H1 (cell line): ENCODE measurements at regions not wholly inside any gene's neighbourhood (a gene's known extent, or its start where the extent isn't known, plus 50 kb on each side); places are given as distances from the start of the nearest gene placed in this dataset.

ENCODE experiments used
- CTCF ChIA-PET: fragments of 300-600 bp; sonication (Branson Sonifier 250); formaldehyde crosslinking; loops from one replicate; lab custom pipeline; 2021; ENCODE audit not compliant: partially characterized antibody; lab: Charles Lee
- POLR2A ChIA-PET: fragments of 300-600 bp; sonication (Branson Sonifier 250); formaldehyde crosslinking; loops from one replicate; lab custom pipeline; 2021; ENCODE audit warnings: inconsistent platforms; ENCODE audit not compliant: partially characterized antibody; lab: Charles Lee
- DNase-seq, 2 experiments: peaks; one replicate each; pipeline versions ENCODE4 v3.0.0 to v3.0.0-alpha.2; 2010 to 2022; ENCODE audit warnings: low spot score in 2 of 2, low read depth in 1 of 2, mixed read lengths in 1 of 2
- FAIRE-seq: peaks from 2 replicates; lab custom pipeline; 2011; peaks lifted over from hg19 to GRCh38; lab: Jason Lieb, UNC
- H2AFZ ChIP-seq: 2 replicates; pipeline ENCODE4 v1.8.1; 2012; ENCODE audit warnings: low read length, inconsistent platforms
- H2AK5ac ChIP-seq: 2 replicates; pipeline ENCODE4 v1.6.1; 2013; ENCODE audit warnings: low read depth, low read length
- H2BK120ac ChIP-seq: replicated peaks from 2 replicates; pipeline ENCODE3; 2013; ENCODE audit warnings: low read depth, low read length, inconsistent platforms
- H2BK12ac ChIP-seq: 2 replicates; pipeline ENCODE4 v1.6.1; 2013; ENCODE audit warnings: low read depth, low read length
- H2BK15ac ChIP-seq: 2 replicates; pipeline ENCODE4 v1.6.1; 2013; ENCODE audit warnings: low read length
- H2BK20ac ChIP-seq: 2 replicates; pipeline ENCODE4 v1.6.1; 2013; ENCODE audit warnings: low read length
- H2BK5ac ChIP-seq: 2 replicates; pipeline ENCODE4 v1.6.1; 2013; ENCODE audit warnings: low read depth, low read length
- H3K14ac ChIP-seq: 2 replicates; pipeline ENCODE4 v1.6.1; 2013; ENCODE audit warnings: inconsistent platforms; ENCODE audit not compliant: insufficient read length
- H3K18ac ChIP-seq: 2 replicates; pipeline ENCODE4 v1.6.1; 2013; ENCODE audit warnings: low read length; ENCODE audit errors: extremely low read depth
- H3K23ac ChIP-seq: 2 replicates; pipeline ENCODE4 v1.6.1; 2013; ENCODE audit warnings: inconsistent platforms; ENCODE audit not compliant: insufficient read length
- H3K23me2 ChIP-seq: 2 replicates; pipeline ENCODE4 v1.6.1; 2013; ENCODE audit warnings: low read depth, low read length
- H3K27ac ChIP-seq: 2 replicates; pipeline ENCODE4 v1.6.1; 2011; ENCODE audit warnings: low read depth, low read length, inconsistent platforms
- H3K27me3 ChIP-seq, 4 experiments: replicated peaks in 1 of 4; 1 replicate in 1 of 4; 2 replicates in 3 of 4; pipeline versions ENCODE4 v1.6.1 to v1.8.1; 2011 to 2013; ENCODE audit warnings: low read length in 3 of 4, mild to moderate bottlenecking in 3 of 4, inconsistent platforms in 2 of 4, mixed read lengths in 2 of 4, moderate library complexity in 1 of 4; ENCODE audit not compliant: control insufficient read depth in 3 of 4, insufficient read depth in 3 of 4; ENCODE audit errors: extremely low read depth in 1 of 4
- H3K36me3 ChIP-seq, 4 experiments: 2 replicates each; pipeline versions ENCODE4 v1.6.1 to v1.8.1; 2011 to 2013; ENCODE audit warnings: mild to moderate bottlenecking in 4 of 4, low read length in 3 of 4, moderate library complexity in 2 of 4, control low read depth in 1 of 4, inconsistent platforms in 1 of 4; ENCODE audit not compliant: insufficient read depth in 4 of 4, control insufficient read depth in 2 of 4
- H3K4ac ChIP-seq: replicated peaks from 2 replicates; pipeline ENCODE3; 2013; ENCODE audit warnings: low read length, low read depth, mixed read lengths, inconsistent platforms; ENCODE audit not compliant: insufficient read length
- H3K4me1 ChIP-seq, 4 experiments: replicated peaks in 1 of 4; 1 replicate in 1 of 4; 2 replicates in 3 of 4; pipeline versions ENCODE4 v1.6.1 to v1.8.1; 2011 to 2013; ENCODE audit warnings: low read length in 3 of 4, inconsistent platforms in 2 of 4, mixed read lengths in 1 of 4; ENCODE audit not compliant: insufficient read depth in 4 of 4, control insufficient read depth in 3 of 4
- H3K4me2 ChIP-seq, 2 experiments: 2 replicates each; pipeline versions ENCODE4 v1.6.1 to v1.8.1; 2011 to 2013; ENCODE audit warnings: low read depth in 2 of 2, low read length in 2 of 2, control low read depth in 1 of 2, inconsistent platforms in 1 of 2, mild to moderate bottlenecking in 1 of 2; ENCODE audit not compliant: insufficient read depth in 1 of 2
- H3K4me3 ChIP-seq, 4 experiments: fragments of 200-600, 300-600 bp in 1 of 4; sonication (generic), shearing (Covaris generic), sonication (Bioruptor Twin) in 1 of 4; 2 replicates each; pipeline versions ENCODE4 v1.5.1 to v1.8.1; 2011 to 2016; ENCODE audit warnings: low read length in 4 of 4, low read depth in 3 of 4, control low read depth in 2 of 4, inconsistent platforms in 2 of 4, mild to moderate bottlenecking in 2 of 4, mixed read lengths in 1 of 4, moderate library complexity in 1 of 4; ENCODE audit not compliant: insufficient read depth in 2 of 4; ENCODE audit errors: extremely low read depth in 1 of 4
- H3K56ac ChIP-seq: replicated peaks from 2 replicates; pipeline ENCODE3; 2013; ENCODE audit warnings: low read depth, mild to moderate bottlenecking, mixed read lengths, low read length, inconsistent platforms; ENCODE audit not compliant: insufficient read length
- H3K79me1 ChIP-seq: 2 replicates; pipeline ENCODE4 v1.6.1; 2013; ENCODE audit warnings: low read depth, low read length, control low read depth
- H3K79me2 ChIP-seq, 2 experiments: 2 replicates each; pipeline versions ENCODE4 v1.6.1 to v1.8.1; 2012 to 2013; ENCODE audit warnings: low read length in 2 of 2, mild to moderate bottlenecking in 2 of 2, inconsistent platforms in 1 of 2; ENCODE audit not compliant: insufficient read depth in 2 of 2, control insufficient read depth in 1 of 2
- H3K9ac ChIP-seq, 4 experiments: replicated peaks in 1 of 4; 1 replicate in 1 of 4; 2 replicates in 3 of 4; pipeline versions ENCODE4 v1.6.1 to v1.8.1; 2011 to 2013; ENCODE audit warnings: low read depth in 3 of 4, low read length in 3 of 4, control low read depth in 2 of 4, mild to moderate bottlenecking in 2 of 4, moderate library complexity in 2 of 4, inconsistent platforms in 1 of 4; ENCODE audit errors: extremely low read depth in 1 of 4
- H3K9me3 ChIP-seq, 2 experiments: 2 replicates each; pipeline versions ENCODE4 v1.6.1 to v1.8.1; 2012 to 2013; ENCODE audit warnings: mild to moderate bottlenecking in 2 of 2, moderate library complexity in 2 of 2, control low read depth in 1 of 2, inconsistent platforms in 1 of 2, low read depth in 1 of 2, low read length in 1 of 2, mixed read lengths in 1 of 2; ENCODE audit not compliant: insufficient read depth in 2 of 2
- H4K20me1 ChIP-seq, 2 experiments: replicated peaks in 1 of 2; 2 replicates each; pipeline versions ENCODE3 to v1.8.1; 2011 to 2013; ENCODE audit warnings: inconsistent platforms in 2 of 2, low read length in 2 of 2, mild to moderate bottlenecking in 1 of 2; ENCODE audit not compliant: insufficient read depth in 2 of 2, control insufficient read depth in 1 of 2
- H4K5ac ChIP-seq: 2 replicates; pipeline ENCODE4 v1.6.1; 2013; ENCODE audit warnings: low read length, low read depth, mixed read lengths, inconsistent platforms; ENCODE audit not compliant: insufficient read length
- H4K8ac ChIP-seq: 2 replicates; pipeline ENCODE4 v1.8.0; 2013; ENCODE audit warnings: mild to moderate bottlenecking, moderate library complexity, low read length, inconsistent platforms; ENCODE audit not compliant: insufficient read depth; ENCODE audit errors: extremely low read depth
- H4K91ac ChIP-seq: replicated peaks from 2 replicates; pipeline ENCODE3; 2013; ENCODE audit warnings: low read length, mixed read lengths, inconsistent platforms; ENCODE audit not compliant: insufficient read length
- CTBP2 ChIP-seq: IDR thresholded peaks from 2 replicates; pipeline ENCODE4 v1.7.0; 2011; ENCODE audit warnings: borderline replicate concordance, mild to moderate bottlenecking, moderate library complexity, mixed read lengths, low read length; ENCODE audit not compliant: insufficient read depth, insufficient read length
- NRF1 ChIP-seq: IDR thresholded peaks from 2 replicates; pipeline ENCODE4 v1.6.1; 2011; ENCODE audit warnings: mild to moderate bottlenecking, low read depth, low read length, improper control_type of control experiment
- PHF8 ChIP-seq: fragments of 200-600 bp; sonication (generic); conservative IDR thresholded peaks from 2 replicates; pipeline ENCODE4 v1.7.1; 2012; ENCODE audit warnings: low read depth, mild to moderate bottlenecking, inconsistent platforms, low read length, moderate library complexity
- POU5F1 ChIP-seq: IDR thresholded peaks from 2 replicates; pipeline ENCODE4 v1.6.1; 2011; ENCODE audit warnings: low read depth, mild to moderate bottlenecking, low read length, moderate library complexity
- RXRA ChIP-seq: IDR thresholded peaks from 2 replicates; pipeline ENCODE4 v1.6.1; 2011; ENCODE audit warnings: low read depth, mild to moderate bottlenecking, low read length, moderate library complexity; ENCODE audit not compliant: insufficient read depth
- SIN3A ChIP-seq, 2 experiments: IDR thresholded peaks in 1 of 2; conservative IDR thresholded peaks in 1 of 2; 2 replicates each; pipeline ENCODE4 v1.6.1; 2011 to 2012; ENCODE audit warnings: low read length in 2 of 2, improper control_type of control experiment in 1 of 2, low read depth in 1 of 2, mild to moderate bottlenecking in 1 of 2
- YY1 ChIP-seq: IDR thresholded peaks from 2 replicates; pipeline ENCODE4 v1.6.1; 2011; ENCODE audit warnings: low read depth, mild to moderate bottlenecking, low read length
- ZNF274 ChIP-seq: IDR thresholded peaks from 2 replicates; pipeline ENCODE4 v1.7.0; 2012; ENCODE audit warnings: low read length, borderline replicate concordance; ENCODE audit errors: extremely low read depth
- WGBS, 2 experiments: shearing (Covaris generic) in 1 of 2; methylation state at CpG; one replicate each; pipeline versions ENCODE4 v1.1.6 to v1.1.7; 2013 to 2015; ENCODE audit warnings: low lambda C conversion rate in 2 of 2, mixed read lengths in 2 of 2, inconsistent platforms in 1 of 2, low coverage in 1 of 2, missing lambda C conversion rate in 1 of 2; ENCODE audit not compliant: insufficient replicate concordance in 2 of 2, insufficient coverage in 1 of 2, insufficient read length in 1 of 2; ENCODE audit errors: extremely low coverage in 1 of 2, missing lambda C conversion rate in 1 of 2; 5-methylcytosine and 5-hydroxymethylcytosine counted together
- TF ChIP-seq, protein P1 (sequence below): IDR thresholded peaks from 2 replicates; pipeline ENCODE4 v1.6.1; 2012; ENCODE audit warnings: inconsistent platforms
- TF ChIP-seq, protein P2 (sequence below): IDR thresholded peaks from 2 replicates; pipeline ENCODE4 v1.6.1; 2011; ENCODE audit warnings: low read length, improper control_type of control experiment

DNA sequence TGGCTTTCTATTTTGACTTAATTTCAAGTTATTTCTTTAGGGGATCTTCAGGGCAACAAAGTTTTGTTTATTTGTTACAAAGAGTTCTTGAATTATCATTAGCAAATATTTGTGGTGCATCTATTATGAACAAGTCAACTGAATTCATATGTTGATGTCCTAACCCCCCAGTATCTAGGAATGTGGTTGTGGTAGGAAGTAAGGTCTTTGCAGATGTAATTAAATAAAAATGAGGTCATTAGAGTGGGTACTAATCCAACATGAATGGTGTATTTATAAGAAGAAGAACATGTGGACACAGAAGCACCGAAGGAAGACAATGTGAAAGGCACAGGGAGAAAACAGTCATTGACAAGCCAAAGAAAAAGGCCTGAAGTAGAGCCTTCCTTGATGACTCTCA is 474.0 kb upstream of the DAB2 start:
- no peak overlapping the region for H2BK5ac ChIP-seq
- H3K4ac ChIP-seq, result no peak overlapping the region
- CTCF ChIA-PET, result no interaction called here
- no peaks in the 10 kb centered on the region for H3K27me3 ChIP-seq
- H3K9ac ChIP-seq, result no peak overlapping the region
- H3K79me1 ChIP-seq, result no peaks in the 10 kb centered on the region
- no peaks in the 10 kb centered on the region for H4K20me1 ChIP-seq
- H2BK12ac ChIP-seq, result no peak overlapping the region
- no peaks in the 10 kb centered on the region for H3K79me2 ChIP-seq
- H4K5ac ChIP-seq, result no peak overlapping the region
- no peak overlapping the region for H3K23ac ChIP-seq
- TF ChIP-seq POU5F1 (no peak), ZNF274 (no peak), RXRA (no peak), NRF1 (no peak), YY1 (no peak), PHF8 (no peak), SIN3A (conservative IDR thresholded peaks at IDR 0.05 in 1 of 2, IDR thresholded peaks at IDR 0.05 in 1 of 2; ENCODE audit: low read depth in 1 of 2, low read length in 2 of 2) (no peak), CTBP2 (no peak)
- TF ChIP-seq, protein P1, sequence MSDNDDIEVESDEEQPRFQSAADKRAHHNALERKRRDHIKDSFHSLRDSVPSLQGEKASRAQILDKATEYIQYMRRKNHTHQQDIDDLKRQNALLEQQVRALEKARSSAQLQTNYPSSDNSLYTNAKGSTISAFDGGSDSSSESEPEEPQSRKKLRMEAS, result no peak
- TF ChIP-seq, protein P2, sequence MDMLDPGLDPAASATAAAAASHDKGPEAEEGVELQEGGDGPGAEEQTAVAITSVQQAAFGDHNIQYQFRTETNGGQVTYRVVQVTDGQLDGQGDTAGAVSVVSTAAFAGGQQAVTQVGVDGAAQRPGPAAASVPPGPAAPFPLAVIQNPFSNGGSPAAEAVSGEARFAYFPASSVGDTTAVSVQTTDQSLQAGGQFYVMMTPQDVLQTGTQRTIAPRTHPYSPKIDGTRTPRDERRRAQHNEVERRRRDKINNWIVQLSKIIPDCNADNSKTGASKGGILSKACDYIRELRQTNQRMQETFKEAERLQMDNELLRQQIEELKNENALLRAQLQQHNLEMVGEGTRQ, result no peak
- H3K4me2 ChIP-seq, result no peak overlapping the region
- no peak overlapping the region for H3K18ac ChIP-seq
- no peaks in the 10 kb centered on the region for H3K9me3 ChIP-seq
- WGBS, 2 experiments, result 100% methylated on average over 1 of the region's 1 CpG; no CpG with 5 or more reads in 1 of the 2 experiments
- no peak for DNase-seq
- POLR2A ChIA-PET, result no interaction called here
- no peak overlapping the region for H3K27ac ChIP-seq
- H2BK20ac ChIP-seq, result no peak overlapping the region
- H4K8ac ChIP-seq, result no peak overlapping the region
- no peak overlapping the region for H3K56ac ChIP-seq
- no peak overlapping the region for H2AFZ ChIP-seq
- no peak overlapping the region for H4K91ac ChIP-seq
- H3K4me1 ChIP-seq, result no peaks in the 10 kb centered on the region
- no peak overlapping the region for H2AK5ac ChIP-seq
- H3K14ac ChIP-seq, result no peak overlapping the region
- H3K4me3 ChIP-seq, result no peak overlapping the region
- no peak overlapping the region for H2BK120ac ChIP-seq
- H2BK15ac ChIP-seq, result no peak overlapping the region
- no peaks in the 10 kb centered on the region for H3K36me3 ChIP-seq
- H3K23me2 ChIP-seq, result no peaks in the 10 kb centered on the region
- FAIRE-seq, result no peak
